C1 segment of cervical spinal cord (tissue), 14 donors: ENCODE measurements at regions not wholly inside any gene's neighbourhood (a gene's known extent, or its start where the extent isn't known, plus 50 kb on each side); places are given as distances from the start of the nearest gene placed in this dataset.

ENCODE experiments used
- DNase-seq, 14 donors: peaks; one replicate each; lab custom pipeline; 2025; lab: John Stamatoyannopoulos, UW

- no peak for DNase-seq
Observed at GRCh38 chr10:4061441-4061951, 276.5 kb upstream of the KLF6 start.

- DNase-seq = no peak
Observed at GRCh38 chr10:4059471-4060138, 274.6 kb upstream of the KLF6 start.

GRCh38 chr10:4058514-4059029 lies 273.6 kb upstream of the KLF6 start:
- DNase-seq = no peak

DNA sequence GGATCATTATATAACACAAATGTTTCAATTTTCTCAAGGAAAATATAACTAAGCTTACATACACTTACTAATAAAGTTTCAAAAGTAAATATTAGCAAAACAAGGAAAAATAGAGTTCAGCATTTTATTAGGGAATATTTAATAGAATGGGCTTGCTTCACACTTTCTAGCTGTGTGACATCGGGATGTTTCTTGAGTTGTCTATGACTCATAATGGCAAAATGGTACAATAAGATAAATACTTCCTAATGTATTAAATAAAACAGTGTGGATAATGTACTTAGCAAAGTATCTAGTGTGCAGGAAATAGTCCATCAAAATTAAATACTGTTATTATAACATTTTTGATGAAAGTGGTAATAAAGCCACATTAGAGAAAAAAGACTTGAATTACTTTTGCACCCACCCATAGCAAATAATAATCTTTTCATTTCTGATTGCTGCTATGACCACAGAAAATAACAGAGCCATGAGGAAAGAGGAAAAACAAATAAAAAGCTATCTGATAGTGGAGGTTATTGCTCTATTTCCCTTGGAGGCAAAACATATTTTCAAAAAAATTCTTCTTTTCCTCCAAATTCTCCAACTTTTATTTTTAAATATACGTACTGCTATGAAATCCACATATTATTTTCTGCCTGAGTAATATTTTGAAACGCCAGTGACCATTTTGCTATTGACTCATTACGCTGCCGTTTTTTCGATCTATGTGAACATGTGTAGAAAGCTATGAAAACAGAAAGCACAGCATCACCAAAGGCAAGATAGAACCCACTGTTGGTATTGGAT lies 272.9 kb upstream of the KLF6 start:
- DNase-seq = no peak

- DNase-seq = no peak
Observed at GRCh38 chr10:4057021-4057420, 272.0 kb upstream of the KLF6 start.

- no peak for DNase-seq
Observed at GRCh38 chr10:4054656-4055435, 269.8 kb upstream of the KLF6 start.

- DNase-seq = no peak
Observed at GRCh38 chr10:4053940-4054339, 268.9 kb upstream of the KLF6 start.

DNA sequence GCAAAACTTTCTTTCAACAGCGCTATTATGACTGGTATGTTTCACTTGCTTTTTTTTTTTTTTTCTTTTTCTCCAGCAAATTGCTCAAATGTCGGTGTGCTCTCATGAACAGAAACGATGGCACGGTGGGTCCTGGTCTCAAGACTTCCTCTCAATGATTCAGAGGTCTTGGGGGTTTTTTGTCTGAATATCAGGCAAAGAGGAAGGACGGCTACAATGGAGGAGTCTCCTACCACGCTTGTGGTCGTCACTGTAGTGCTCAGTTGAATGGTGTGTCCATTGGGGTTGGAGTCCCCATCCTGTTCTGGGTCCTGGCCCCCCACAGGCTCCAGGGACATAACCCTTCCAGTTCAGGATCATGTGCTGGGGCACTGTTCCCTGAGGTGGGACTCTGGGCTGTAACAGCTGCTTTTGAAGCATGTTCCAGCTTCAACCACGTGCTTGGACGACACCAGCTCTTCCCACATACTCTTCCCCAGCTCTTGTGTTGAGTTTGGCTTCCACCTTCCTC lies 266.7 kb upstream of the KLF6 start:
- DNase-seq = no peak

GRCh38 chr10:4051011-4051640 lies 266.1 kb upstream of the KLF6 start:
- peak in 1 of 14 donors; percentile 5 for DNase-seq

- DNase-seq = no peak
Observed at GRCh38 chr10:4050061-4050460, 265.1 kb upstream of the KLF6 start.

- DNase-seq = no peak
Observed at GRCh38 chr10:4049348-4049747, 264.3 kb upstream of the KLF6 start.

GRCh38 chr10:4048236-4048864 lies 263.3 kb upstream of the KLF6 start:
- no peak for DNase-seq

- no peak for DNase-seq
Observed at GRCh38 chr10:4046712-4047354, 261.8 kb upstream of the KLF6 start.

DNA sequence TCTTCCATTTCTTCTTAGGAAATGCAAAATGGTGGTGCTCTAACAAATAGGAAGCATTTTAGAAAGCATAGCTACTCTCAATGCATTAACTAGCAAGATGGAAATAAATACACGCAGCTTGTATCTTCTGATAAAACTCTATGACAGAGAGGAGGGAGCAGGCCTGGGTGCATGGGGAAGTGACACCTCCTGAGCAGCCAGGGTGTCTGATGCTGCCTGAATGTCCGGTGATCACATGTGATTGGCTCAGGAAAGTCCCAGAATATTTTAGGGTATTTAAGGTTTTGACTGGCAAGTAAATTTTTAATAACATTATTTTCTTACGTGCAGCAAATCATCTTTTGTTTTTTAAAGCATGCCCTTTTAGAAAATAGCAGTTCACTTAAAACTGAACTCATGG lies 261.0 kb upstream of the KLF6 start:
- no peak for DNase-seq

DNA sequence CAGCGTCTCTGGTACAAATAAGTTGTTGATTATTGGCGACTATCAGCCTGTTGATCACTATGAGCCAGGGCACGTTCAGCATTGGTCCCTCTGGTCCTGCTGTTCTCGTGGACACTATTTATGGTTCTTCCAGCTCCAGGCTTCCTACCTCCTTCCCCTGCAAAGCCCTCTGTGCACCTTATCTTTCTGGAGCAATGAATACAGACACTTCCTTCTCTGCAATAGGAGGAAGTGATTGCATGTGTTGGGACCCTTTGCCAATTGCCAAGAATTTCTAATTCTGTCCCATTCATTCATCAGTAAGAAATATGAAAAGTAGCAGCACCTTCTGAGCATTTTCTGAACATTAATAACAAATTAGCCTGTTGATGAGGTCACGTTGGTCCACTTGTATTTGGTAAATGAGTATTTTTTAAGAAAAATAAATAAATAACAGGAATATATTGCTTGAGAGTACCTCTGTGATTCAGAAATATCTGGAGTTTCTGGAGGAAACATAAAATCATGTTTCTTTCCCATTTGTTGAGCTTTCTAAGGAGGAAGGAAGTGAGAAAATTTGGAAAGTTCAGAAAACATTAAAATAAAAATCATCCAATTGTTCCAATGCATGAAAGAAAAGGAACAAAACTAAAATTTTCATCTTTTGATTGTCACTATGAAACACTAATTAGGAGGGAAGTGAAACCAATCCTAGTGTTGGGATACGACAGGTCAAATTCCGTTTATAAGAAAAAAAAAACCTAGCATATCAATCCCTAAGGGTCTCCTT lies 259.1 kb upstream of the KLF6 start:
- no peak for DNase-seq

DNA sequence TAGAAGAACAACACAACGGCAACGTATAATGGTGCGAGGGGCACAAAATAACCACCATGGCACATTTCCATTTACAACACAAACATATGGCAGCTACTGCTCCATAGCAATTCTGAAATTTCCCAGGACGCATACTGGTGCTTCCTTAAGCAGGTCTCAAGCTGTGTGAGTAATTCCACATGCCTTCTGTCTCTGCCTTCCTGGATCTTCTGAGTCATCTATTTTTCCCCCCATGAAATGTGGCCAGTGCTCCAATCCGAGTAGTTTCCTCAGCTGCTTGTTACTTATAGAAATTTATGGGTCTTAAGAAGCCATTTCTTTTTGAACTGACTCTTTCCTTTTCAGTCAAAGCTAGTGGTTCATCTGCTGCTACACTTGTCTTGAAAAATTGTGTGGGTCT lies 256.6 kb upstream of the KLF6 start:
- no peak for DNase-seq

GRCh38 chr10:4038000-4038399 lies 253.0 kb upstream of the KLF6 start:
- DNase-seq = no peak

DNA sequence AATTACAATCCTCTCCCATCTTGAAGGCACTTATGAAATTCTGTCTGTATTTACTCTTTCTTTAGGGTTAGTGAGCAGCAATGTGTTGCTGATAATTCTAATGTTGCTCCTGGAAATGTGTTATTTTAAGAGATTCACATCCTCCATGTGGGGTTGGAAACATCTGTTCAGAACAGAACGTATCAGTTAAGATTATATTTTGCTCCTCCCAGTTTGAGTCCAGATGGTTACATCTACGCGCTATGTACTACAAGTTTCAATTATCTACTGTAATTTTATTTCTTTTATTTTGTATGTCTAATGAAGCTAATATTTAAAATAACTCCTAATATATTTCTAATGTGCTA lies 250.6 kb upstream of the KLF6 start:
- no peak for DNase-seq

DNA sequence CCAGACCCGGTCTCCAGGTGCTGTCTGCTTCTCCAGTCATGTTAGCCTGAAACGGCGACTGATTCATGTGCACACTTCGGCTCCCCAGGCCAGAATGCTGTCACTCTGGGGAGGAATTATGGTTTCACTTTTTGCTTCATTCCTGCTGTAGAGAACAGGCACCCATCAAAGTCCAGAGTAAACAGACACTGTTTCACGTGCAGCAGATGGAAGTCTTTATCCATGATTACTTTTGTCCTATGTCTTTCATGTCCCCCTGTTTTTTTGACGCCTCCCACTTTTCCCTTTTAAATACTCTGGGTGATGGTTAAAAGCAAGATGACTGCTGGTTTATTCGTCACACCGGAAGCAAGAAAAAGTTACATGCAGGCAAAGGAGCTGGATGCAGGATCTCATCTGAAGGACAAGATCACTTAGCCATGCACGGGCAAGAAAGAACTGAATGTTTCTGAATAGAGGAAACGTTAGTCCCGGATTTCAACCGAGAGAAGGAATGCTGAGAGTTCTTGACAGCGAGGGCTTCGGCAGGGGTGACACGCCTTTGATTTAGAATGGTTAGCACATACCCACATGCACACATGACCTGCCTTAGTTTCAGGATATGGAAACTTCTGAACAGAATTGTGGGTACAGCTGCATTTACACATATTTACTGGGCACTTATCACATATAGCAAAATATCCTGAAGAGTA lies 250.0 kb upstream of the KLF6 start:
- no peak for DNase-seq
